ENCODE measurements at regions not wholly inside any gene's neighbourhood (a gene's known extent, or its start where the extent isn't known, plus 50 kb on each side); places are given as distances from the start of the nearest gene placed in this dataset.
"Not testable (repeated sequence)": the region's sequence is repeated elsewhere in the genome, so short reads cannot be mapped to it uniquely, and the experiment has no call there.

DNA sequence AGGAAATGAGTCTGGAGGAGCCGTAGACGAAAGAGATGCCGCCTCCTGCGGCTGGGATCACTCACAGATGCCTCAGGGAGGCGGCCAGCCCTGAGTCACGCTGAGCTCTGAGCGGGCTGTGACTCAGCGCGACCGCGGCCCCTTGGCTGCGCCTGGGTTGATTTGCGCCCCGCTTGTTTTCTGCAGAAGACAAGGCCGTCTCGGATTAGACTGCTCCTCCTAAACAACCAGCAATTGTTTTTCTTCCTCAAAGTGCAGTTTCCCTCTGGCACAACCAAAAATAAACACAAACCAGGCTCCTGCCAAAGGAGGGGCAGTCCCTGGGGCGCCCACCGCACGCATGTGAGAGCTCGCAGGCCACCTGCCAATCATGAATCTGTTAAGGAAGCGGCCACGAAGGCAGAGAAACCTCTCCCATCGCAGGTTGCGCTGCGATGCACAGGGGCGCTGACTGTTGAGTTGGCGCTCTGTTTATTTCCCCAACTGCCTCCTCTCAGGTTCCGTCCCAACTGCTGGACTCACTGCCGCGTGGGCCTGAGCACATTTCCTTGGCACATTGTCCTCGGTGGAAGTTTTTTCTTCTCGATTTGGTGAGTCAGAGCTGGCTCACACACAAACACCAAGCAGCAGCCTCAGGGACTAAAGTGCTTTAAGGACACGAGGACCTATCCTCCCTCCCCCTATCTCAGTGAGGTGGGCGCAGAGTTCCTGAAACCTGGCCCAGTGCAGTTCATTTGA is 85.2 kb upstream of the NDUFV2 start:
- DNase-seq (ENCODE audit: low read depth), result peak; percentile 90

DNA sequence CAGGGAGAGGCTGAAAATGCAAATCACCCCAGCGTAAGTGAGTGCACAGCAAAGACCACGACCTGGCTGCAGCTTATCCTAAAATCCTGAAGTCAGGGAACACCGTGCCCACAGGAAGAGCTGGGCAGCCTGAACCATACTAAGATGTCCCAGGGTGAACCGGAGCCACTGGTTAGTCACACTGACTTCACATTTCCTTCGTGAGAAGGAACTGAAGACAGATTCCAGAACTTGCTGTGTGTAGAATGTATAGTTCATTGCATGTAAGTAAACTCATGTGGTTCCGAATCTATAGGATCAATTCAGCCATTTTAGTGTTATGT is 84.6 kb upstream of the NDUFV2 start:
- DNase-seq (ENCODE audit: low read depth), result peak; percentile 29

DNA sequence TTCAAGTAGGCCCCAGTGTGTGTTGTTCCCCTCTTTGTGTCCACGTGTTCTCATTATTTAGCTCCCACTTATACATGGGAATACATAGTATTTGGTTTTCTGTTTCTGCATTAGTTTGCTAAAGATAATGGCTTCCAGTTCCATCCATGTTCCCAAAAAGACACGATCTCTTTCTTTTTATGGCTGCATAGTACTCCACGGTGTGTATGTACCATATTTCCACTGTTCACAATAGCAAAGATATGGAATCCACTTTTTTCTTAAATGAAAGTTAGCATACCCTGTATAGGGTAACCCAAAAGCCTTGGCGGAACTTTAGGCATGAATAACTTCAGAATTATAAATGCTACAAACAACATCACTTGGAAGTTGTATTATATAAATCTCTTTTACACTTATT is 83.4 kb upstream of the NDUFV2 start:
- DNase-seq (ENCODE audit: low read depth), result no peak

DNA sequence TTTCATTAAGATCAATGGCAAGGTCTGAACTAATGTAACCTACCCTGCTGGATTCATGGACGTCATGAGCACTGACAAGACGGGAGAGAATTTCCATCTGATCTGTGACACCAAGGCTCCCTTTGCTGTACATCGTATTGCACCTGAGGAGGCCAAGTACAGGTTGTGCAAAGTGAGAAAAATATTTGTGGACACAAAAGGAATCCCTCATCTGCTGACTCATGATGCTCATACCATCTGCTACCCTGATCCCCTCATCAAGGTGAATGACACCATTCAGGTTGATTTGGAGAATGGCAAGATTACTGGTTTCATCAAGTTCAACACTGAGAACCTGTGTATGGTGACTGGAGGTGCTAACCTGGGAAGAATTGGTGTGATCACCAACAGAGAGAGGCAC is 82.3 kb upstream of the NDUFV2 start:
- DNase-seq (ENCODE audit: low read depth), result no peak

DNA sequence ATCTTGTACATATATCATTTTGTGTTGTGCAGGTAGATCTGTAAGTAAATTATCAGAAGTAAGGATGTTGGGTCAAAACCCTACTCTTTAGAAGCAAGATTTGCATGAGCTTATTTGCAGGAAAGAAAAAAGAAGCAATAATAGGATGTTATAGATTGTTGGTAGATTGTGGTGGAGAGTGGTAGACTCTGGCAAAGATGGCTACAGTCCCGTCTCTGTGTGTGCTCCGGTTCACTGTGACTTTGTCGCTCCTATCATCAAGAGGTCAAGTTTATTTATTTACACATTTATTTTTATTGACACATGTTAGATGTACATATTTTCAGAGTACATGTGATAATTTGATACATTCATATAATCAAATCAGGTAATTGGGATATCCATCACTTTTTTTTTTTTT is 81.0 kb upstream of the NDUFV2 start:
- DNase-seq (ENCODE audit: low read depth), result no peak

DNA sequence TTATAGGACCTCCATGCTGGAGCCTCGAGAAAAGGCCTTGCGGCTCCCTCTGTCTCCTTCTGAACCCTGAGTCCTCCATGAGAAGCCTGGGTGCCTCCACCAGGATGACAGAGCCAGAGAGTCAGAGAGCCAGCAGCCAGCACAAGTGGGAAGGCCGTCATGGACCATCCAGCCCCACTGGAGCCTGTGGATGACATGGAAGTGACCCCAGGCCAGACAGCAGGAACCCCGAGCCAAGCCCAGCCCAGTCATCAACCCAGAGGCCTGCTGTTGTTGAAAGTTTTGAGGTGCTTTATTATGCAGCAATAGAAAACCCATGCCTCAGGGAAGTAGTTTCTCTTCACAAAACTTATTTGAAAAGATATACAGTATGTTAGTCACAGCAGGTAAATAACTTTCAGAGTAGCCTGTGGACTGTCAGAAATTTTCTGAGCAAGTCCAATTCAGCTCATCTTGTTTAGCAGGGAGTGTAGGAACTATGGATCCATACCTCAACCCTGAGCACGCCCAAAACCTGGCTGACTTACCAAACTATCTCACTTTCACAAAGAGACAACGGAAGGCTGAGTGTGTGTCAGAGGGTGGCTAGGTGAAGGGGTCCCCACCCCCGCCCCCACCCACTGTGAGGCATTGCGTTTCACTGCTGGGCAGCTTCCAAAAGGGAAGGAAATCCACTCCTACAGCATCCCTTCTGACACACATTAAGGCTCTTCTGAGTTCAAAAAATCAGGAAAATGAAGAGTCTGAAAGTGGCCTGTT is 79.9 kb upstream of the NDUFV2 start:
- DNase-seq (ENCODE audit: low read depth), result no peak

DNA sequence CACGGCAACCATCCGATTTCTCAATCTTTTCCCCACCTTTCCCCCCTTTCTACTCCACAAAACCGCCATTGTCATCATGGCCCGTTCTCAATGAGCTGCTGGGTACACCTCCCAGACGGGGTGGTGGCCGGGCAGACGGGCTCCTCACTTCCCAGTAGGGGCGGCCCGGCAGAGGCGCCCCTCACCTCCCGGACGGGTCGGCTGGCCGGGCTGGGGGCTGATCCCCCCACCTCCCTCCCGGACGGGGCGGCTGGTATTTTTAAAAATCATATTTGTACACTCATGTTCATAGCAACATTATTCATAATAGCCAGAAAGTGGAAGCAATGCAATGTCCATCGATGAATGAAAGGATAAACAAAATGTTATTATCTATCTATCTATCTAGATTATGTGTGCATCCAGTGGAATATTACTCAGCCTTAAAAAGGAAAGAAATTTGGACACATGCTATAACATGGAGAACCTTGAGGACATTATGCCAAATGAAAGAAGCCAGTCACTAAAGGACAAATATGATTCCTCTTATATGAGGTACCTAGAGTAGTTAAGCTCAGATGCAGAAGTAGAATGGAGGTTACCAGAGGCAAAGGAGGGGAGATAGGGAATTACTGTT is 78.4 kb upstream of the NDUFV2 start:
- DNase-seq (ENCODE audit: low read depth), result not testable (repeated sequence)

DNA sequence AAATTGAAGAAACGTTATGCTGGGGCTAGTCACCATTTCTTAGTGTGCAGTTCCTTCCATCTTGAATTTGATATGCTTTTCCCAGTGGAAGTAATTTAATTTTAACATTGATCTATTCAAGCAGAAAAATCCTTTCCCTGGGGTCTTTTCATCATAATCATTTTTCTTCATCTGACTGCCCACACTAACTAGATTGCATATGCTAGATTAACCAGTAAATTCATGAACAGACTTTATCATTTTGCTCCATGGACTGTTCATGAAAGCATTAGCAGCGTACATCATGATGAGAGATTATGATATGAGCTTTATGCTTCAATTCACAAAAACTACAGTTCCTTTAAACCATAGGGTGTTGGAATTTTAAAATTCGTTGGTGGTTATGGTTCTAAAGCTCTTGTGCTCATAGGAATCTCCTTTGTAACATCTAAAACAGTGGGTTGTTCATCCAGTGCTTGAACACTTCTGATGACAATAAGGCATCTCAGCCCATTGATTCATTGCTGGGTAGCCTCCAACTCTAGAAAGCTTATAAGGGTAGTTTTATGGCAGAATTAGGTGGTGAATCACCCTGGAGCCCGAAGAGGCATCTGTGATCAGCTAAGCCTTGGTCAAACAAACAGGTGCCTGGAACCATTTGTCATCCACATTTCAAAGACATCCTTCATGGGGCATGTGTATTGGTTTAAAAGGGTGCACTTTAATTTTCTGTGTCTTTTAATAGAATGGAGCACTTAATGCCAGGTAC is 77.2 kb upstream of the NDUFV2 start:
- no peak for DNase-seq (ENCODE audit: low read depth)

DNA sequence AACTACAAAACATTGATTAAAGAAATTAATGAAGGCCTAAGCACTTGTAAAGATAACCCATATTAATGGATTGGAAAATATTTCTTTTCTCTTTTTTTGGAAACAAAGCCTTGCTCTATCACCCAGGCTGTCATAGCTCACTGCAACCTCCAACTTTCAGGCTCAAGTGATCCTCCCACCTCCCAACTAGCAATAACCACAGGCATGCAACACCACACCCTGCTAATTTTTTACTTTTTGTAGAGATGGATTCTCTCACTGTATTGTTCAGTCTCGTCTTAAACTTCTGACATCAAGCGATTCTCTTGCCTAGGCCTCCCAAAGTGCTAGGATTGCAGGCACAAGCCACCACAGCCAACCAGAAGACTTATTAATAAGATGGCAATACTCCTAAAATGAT is 73.4 kb upstream of the NDUFV2 start:
- DNase-seq (ENCODE audit: low read depth), result no peak

DNA sequence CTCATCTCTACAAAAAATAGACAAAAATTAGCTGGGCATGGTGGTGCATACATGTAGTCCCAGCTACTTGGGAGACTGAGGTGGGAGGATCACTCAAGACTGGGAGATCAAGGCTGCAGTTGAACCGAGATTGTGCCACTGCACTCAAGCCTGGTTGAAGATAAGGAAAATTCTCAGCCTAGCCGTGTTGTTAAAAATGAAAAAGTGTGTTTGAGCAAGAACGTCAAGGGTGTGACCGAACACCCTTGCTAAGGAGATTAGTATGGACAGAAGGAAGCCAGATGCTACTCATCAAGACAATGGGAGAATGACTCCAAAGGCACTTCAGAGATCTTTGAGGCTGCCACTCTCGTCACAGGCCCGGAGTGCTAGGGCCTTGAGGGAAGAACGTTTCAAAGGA is 70.0 kb upstream of the NDUFV2 start:
- DNase-seq (ENCODE audit: low read depth), result no peak

DNA sequence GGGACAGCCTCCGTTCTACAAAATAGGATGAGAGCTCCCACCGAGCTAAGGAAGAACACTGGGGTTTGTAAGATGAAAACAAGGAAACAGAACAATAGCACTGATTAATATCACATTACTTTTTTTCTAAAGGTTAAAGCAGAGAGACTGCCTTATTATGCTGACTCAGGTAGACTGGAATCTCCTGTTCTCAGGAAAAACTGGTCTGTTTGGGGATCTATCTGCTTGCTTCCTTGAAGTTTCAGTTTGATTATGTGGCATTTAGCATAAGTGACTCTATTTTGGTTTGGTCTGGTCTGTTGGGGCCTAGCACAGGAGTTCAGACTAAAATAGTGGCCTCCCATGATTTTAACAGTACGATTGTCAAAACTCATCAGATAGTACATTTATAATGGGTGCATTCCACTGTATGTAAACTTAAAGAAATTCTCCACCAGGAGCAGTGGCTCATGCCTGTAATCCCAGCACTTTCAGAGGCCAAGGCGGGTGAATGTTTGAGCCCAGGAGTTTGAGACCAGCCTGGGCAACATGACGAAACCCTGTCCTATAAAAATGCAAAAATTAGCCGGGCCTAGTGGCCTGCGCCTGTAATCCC is 64.1 kb upstream of the NDUFV2 start:
- no peak for DNase-seq (ENCODE audit: low read depth)

DNA sequence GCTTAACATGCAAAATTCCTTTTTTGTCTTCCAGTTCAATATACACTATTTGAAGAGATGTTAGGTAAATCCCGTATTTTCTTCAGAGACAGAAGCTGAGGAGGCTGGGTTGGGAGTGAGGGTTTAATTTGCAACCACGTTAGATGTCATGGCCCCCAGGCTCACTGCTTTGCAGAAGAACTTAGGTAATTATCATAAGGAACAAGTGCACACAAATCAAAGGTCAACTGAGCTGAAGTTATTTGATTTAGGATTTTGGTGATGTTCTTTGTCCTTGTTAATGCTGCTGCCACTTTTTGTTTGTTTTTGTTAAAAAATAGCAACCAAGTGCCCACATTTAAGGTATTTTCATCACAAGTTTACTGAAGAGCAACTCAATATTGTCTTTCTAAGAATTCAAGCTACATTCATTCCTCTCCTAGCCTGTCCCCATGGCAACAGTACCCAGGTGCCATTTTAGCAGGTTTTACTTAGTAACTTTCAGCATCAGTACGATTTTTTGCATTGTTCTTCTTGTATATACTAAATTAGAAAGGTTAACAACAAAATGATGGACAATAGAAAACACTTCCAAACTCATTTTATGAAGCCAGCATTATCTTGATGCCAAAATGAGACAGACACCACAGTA is 62.9 kb upstream of the NDUFV2 start:
- no peak for DNase-seq (ENCODE audit: low read depth)

DNA sequence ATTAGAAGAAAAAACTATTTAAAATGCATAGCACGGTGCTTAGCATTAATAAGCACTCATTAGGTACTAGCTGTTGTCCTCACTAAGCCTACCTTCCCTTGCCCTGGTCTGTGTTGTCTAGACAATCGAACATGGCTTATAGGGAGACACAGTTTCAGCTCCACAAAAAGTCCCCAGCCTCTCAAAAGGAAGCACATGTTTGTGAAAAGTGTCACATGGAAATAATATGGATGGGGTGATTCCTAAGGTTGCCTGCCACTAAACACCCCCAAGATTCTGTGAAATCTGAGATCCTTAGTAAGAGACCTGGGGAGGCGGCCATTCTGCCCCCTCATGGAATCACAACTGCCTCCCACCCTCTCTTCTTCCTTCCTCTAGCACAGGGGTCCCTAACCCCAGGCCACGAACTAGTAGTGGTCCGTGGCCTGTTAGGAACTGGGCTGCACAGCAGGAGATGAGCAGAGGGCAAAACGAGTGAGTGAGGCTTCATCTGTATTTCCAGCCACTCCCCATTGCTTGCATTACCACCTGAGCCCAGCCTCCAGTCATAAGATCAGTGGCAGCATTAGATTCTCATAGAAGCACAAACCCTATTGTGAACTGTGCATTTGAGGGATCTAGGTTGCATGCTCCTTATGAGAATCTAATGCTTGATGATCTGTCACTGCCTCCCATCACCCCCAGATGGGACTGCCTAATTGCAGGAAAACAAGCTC is 59.6 kb upstream of the NDUFV2 start:
- DNase-seq (ENCODE audit: low read depth), result no peak

DNA sequence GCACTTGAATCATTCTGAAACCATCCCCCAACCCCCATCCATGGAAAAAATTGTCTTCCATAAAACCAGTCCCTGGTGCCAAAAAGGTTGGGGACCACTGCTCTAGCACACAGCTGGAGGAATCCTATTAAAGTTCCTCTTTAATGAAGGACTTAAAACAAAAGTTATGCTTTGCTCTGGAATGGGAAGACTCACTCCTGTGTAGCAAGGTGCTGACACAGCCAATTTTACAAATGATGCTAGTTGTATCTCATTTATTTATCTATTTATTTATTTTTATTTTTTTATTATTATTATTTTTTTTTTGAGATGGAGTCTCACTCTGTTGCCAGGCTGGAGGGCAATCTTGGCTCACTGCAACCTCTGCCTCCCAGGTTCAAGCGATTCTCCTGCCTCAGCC is 58.9 kb upstream of the NDUFV2 start:
- no peak for DNase-seq (ENCODE audit: low read depth)

DNA sequence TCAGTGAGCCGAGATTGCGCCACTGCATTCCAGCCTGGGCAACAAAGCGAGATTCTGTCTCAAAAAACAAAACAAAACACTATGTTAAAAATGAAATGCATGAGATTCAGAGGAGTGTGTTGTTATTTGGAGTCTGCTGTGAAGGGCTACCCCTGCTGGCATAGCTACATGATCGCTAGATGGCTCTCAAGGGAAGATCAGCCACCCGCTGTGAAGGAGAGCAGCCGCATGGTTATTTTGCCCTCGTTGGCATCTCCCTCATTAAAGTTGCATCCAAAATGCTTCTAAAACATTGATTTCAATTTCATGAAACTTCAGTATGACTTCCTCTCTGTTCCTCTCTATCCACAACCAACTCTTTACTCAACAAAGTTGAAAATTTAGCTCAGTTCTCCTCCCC is 54.8 kb upstream of the NDUFV2 start:
- DNase-seq (ENCODE audit: low read depth), result no peak

DNA sequence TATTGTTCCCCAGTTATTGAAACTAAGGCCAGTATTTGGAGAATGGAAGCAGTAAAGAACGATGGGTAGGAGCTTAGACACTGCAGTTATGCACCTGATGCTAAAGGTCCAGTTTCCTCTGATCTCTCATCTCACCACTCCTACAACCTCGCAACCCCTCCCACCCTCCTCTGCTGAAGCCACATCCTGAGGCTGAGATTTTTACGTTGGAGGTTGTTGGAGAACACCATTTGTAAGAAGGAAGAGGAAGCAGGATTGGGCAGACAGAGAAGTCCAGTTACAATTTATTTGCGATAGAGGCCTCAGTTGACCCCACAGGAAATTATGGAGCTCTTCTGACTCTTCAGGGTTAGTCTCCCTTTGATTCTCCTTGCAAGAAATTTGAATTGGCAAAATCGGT is 54.3 kb upstream of the NDUFV2 start:
- DNase-seq (ENCODE audit: low read depth), result no peak

DNA sequence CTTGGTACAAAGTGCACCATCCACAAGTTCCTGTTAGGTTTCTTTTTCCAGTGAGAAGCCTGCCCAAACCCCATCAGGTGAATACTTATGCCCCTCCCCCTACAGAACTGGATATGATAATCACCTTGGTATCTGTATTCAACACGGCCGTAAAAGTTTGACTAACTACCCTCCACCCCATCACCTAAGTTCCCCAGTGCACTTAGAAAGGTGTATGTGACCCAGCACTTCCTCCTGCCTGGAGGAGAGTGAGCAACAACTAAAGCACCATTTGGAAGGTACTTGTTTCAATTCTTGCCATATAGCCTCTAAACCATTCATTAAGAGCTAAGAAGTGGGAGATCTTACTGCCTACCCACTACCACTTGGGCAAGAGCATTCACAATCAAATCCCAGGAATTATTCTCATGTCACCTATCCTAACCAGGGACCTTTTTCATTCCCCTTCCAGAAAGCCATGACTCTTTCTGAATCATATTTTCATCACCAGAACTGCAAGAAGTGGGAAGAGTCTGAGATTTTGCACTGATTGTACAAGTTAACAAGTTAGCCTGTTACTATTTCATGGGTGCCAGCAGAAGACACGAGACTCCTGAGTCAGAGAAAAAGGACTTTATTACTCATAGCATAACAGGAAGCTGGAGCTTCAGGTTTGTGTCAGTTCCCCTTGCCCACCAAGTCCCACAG is 53.5 kb upstream of the NDUFV2 start:
- DNase-seq (ENCODE audit: low read depth), result no peak

DNA sequence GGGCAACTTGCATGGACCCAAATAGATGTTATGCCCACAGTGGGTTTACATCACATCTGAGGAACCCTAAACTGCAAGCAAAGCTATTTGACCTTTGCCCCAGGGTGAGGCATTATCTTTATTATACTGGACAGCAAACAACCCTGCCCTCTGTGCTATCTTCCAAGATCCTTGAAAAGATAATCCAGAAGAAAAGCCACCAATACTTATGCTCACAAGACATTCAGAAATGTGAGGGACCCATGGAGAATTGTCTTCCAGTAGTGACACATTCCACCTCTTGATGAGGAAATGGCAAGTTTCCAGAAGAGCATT is 53.0 kb upstream of the NDUFV2 start:
- no peak for DNase-seq (ENCODE audit: low read depth)

DNA sequence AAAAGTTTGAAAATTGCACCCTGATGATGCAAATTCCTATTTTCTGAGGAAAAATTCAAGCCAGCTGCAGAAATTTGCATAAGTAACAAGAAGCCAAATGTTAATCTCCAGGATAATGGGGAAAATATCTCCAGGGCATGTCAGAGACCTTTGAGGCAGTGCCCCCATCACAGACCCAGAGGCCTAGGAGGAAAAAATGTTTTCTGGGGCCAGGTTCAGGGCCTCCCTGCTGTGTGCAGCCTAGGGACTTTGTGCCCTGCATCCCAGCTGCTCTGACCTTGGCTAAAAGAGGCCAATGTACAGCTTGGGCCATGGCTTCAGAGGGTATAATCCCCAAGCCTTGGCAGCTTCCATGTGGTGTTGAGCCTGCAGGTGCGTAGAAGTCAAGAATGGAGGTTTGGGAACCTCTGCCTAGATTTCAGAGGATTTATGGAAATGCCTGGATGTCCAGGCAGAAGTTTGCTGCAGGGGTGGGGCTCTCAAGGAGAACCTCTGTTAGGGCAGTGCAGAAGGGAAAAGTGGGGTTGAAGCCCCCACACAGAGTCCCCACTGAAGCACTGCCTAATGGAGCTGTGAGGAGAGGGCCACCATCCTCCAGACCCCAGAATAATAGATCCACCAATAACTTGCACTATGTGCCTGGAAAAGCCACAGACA is 51.7 kb upstream of the NDUFV2 start:
- not testable (repeated sequence) for DNase-seq (ENCODE audit: low read depth)

Data from HS-27A (cell line).